RWPE1 (cell line): ENCODE measurements at regions not wholly inside any gene's neighbourhood (a gene's known extent, or its start where the extent isn't known, plus 50 kb on each side); places are given as distances from the start of the nearest gene placed in this dataset.

Source experiments
- CTCF ChIA-PET: fragments of 350-600 bp; sonication (Branson Sonifier 250); formaldehyde crosslinking; extraction: SDS; loops from one replicate; lab custom pipeline; 2021; lab: Yijun Ruan, JAX
- POLR2A ChIA-PET: fragments of 400-600 bp; formaldehyde crosslinking; extraction: SDS; loops from one replicate; lab custom pipeline; 2020; ENCODE audit warnings: antibody characterized with exemption; ENCODE audit not compliant: low non-redundant PET; lab: Yijun Ruan, JAX
- DNase-seq: peaks from one replicate; pipeline ENCODE4 v3.0.0; 2012; ENCODE audit warnings: low spot score
- H3K27ac ChIP-seq: fragments of 450-650 bp; 2 replicates; pipeline ENCODE4 v1.5.1; 2017
- CTCF ChIP-seq: fragments of 450-650 bp; conservative IDR thresholded peaks from 2 replicates; pipeline ENCODE4 v1.5.1; 2017; ENCODE audit warnings: low read depth, mild to moderate bottlenecking

GRCh38 chr1:11355559-11356475 is 82.8 kb downstream of the UBIAD1 start:
- CTCF ChIA-PET: no interaction called here
- DNase-seq: no peak
- TF ChIP-seq CTCF: no peak
- H3K27ac ChIP-seq: no peak overlapping the region
- POLR2A ChIA-PET: no interaction called here

- DNase-seq: no peak
- CTCF ChIA-PET: no interaction called here
- POLR2A ChIA-PET: no interaction called here
- TF ChIP-seq CTCF: no peak
- H3K27ac ChIP-seq: no peak overlapping the region
Measured at GRCh38 chr1:11357276-11357675, 84.3 kb downstream of the UBIAD1 start.

GRCh38 chr1:11358984-11359383 is 86.0 kb downstream of the UBIAD1 start:
- TF ChIP-seq CTCF: no peak
- ChIA-PET POLR2A (no interaction called here), CTCF (no interaction called here)
- no peak for DNase-seq
- no peak overlapping the region for H3K27ac ChIP-seq

GRCh38 chr1:11362547-11363021 is 89.6 kb downstream of the UBIAD1 start:
- H3K27ac ChIP-seq: no peak overlapping the region
- POLR2A ChIA-PET: no interaction called here
- CTCF ChIA-PET: no interaction called here
- no peak for TF ChIP-seq CTCF
- DNase-seq: no peak

- no peak for DNase-seq
- ChIA-PET POLR2A (no interaction called here), CTCF (interaction anchor here (0.5 to 1.4 kb wide), 12 partner anchors 11 to 1384 kb away, joined by 3 to 8 read pairs (median 4); no protein-coding TSS in a partner anchor)
- TF ChIP-seq CTCF: 0 out of 2 replicates have a peak, but pooled peaks have one; percentile 5
- no peak overlapping the region for H3K27ac ChIP-seq
Measured at GRCh38 chr1:11364170-11364569, 91.2 kb downstream of the UBIAD1 start.

GRCh38 chr1:11365744-11366387 is 92.9 kb downstream of the UBIAD1 start:
- ChIA-PET CTCF (interaction anchor here (0.6 kb wide), 1 partner anchor 9 kb away, joined by 4 read pairs; no protein-coding TSS in a partner anchor), POLR2A (no interaction called here)
- no peak for TF ChIP-seq CTCF
- no peak overlapping the region for H3K27ac ChIP-seq
- no peak for DNase-seq
